GM18868 (cell line): ENCODE measurements at regions not wholly inside any gene's neighbourhood (a gene's known extent, or its start where the extent isn't known, plus 50 kb on each side); places are given as distances from the start of the nearest gene placed in this dataset.
"Not testable (repeated sequence)": the region's sequence is repeated elsewhere in the genome, so short reads cannot be mapped to it uniquely, and the experiment has no call there.

Source experiments
- ATAC-seq: cut with Tn5 transposase; IDR thresholded peaks from one replicate; pipeline ENCODE4 v1.9.1; 2021; ENCODE audit warnings: mild to moderate bottlenecking, moderate library complexity; ENCODE audit not compliant: unreplicated experiment

DNA sequence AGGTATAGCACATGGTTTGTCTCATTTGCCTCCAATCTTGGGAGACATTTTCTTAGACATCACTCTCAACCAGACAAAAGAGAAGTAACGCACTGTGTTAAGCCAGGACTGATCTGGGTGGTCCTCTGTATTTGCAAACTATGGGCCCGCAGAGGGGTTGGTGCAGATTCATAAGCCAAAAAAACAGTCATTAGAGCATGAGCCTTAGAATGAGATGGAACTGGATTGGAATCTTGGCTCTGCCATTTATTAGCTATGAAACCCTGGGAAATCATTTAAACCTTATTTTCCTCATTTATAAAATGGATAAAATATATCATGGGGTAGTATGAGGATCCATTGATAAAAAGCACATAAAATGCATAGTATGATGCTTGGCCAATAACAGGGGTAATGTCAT, 213.5 kb upstream of the APCDD1 start:
- ATAC-seq, result no peak

DNA sequence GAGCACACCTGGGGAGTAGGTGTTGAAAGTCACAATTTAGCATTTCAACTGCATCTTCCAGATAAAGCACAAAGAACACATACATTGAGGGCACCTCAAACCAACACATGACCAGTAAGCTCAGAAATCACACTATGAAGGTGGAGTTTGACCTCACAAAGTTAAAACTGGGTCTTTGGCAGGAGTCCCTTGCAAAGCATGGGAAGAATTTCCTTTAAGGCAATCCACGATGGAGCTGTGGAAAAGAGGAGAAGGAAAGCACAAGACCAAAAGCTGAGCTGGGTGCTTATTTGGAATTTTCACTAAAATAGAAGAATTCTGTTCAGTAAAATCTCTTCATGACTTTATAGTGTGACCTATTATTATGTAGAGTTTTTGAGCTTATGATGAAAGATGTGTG, 212.9 kb upstream of the APCDD1 start:
- no peak for ATAC-seq

DNA sequence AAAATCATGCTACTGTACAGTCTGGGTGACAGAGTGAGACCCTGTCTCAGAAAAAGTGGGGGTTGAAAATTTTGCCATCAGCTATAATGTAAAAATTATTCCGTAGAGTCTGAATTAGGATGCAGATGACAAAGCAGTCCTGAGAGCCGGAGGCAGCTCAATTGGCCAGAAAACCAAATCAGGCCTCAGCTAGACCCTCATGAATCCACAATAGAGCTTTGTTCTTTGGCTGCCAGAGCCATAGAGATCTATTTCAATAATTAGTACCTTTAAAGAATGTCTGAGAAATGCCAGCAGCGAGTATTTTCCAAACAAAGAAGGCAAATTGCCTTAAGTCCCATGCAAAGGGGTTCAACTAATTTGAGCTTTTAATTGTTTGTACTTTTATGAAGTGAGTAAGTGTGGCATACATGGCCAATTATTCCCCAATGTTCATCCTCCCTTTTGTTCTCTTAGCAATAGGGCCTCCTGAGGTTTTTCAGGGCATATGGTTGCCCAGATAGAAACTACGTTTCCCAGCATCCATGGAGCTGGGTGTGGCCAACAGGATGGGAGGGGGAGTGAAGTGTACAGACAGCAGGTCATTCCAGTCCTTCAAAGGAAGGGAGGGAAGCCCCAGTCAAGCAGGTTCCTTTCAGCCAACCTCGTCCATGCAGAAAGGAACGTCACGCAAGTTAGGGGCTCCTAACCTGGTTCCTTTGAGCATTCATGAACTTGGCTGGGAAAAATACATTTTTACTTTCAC, 211.3 kb upstream of the APCDD1 start:
- ATAC-seq, result no peak

DNA sequence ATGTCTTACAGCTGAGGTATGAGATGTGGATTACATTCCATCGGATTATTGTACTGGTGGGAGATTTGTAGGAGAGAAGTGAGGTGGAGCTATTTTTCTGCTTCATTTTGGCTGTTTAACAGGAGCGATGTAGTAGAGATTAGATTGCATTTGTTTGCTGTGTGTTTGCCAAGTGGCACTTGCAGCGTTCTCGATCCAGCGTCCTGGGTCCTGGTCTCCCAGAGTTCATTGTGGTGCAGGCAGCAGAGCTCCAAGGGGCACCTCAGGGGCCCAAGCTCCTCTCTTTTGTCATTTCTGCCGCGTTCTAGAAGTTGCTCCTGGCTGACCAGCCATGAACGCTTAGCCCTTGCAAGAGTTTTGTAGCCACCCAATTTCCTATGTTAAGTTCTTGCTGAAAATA, 210.1 kb upstream of the APCDD1 start:
- ATAC-seq, result no peak

DNA sequence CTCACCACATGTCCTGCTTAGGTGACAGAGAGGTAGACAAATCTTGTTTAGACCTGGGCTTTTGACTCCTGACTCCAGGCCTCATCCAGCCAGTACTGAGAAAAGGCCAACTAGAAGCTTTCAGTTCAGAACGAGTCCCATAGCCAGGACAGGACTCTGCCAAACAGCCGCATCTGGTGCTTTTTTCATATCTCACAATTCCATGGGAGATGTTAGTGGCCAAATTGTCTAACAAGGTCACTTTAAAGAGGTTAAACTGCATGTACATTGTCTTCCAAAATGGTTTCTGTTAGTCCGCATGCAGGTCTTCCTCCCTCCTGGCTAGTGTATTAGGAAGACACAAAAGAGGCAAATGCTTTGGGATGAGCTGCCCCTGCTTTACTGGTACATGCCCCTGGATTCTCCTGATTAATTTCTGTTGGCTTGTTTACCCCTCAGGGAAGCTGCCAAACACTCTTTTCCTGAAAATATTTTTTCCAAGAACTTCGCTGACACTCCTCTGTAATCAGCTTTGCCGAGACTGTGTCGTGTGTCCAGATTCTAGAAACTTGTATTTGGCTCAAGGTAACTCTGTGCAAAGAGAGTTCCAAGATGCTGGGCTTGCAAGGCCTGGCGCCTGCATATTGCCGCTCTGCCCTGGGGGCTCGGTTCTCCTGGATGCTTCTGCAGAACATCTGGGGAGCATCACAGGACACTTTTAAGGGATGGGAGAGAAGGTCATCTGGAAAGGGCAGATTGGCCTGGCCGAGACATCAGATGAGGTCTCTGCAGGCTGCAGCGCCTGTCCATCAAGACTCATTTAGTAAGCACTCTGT, 209.2 kb upstream of the APCDD1 start:
- ATAC-seq, result no peak

DNA sequence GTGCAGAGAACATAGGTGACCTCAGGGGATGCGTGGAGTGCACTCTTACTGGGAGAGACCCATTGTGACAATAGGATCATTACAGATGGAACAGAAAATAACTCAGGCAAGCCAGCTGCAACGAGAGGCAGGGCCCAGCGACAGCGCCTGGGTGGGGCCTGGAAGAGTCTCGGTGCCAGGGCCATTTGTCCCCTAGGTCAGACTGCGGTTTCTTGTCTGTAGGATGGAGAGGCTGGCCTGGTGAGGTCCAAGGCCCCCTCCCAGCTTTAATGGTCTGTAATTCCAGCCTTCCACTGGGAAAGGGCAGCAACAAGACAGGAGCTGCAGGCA, 208.6 kb upstream of the APCDD1 start:
- no peak for ATAC-seq

DNA sequence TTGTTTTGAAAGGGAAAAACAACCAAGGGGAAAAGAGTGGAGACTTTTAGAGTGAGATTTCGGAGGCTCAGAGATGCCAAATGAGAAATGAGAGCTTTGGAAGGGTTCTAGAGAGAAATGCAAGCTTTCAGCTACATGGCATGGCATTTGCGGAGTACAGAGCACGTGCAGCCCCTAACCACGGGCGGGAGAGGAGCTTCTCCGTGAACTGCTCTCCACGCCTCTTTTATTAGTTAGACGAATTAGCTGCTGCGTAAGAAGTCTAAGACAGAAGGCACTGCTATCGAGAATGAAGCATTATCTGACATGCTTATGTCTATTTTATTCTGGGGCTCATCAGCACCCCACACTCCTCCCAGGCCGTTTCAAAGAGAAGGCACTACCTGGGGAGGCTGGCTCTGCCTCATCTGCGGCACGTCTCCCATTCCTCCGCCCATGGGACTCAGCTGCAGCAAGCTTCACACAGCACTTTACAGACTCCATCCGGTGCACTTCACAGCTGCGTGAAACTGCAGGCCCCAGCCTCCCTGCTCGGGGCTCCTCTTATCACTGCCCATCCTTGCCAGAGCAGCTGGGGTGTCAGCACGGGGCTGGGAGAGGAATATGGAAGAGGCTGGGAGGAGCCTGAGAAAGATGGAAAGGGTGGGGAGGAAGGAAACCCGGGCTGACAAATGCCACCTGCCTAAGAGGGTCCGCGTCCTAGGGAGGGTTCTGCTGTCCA, 207.3 kb upstream of the APCDD1 start:
- ATAC-seq, result no peak

DNA sequence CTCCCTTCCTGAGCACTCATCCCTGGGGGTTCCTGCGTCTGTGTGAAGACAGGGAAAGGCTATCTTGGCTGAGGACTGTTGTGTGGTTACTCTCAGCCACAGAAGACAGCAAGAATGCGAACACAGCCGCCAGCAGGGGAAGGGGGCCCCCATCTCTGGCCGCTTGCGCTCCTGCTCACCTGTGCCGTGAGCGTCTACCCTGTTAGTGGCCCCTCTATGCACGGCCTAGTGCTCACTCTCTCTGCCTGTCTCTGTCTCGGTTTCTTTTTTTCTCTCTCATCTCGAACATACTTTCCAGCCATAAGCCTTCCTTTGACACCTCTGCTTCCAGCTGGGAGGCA, 206.7 kb upstream of the APCDD1 start:
- ATAC-seq, result no peak

DNA sequence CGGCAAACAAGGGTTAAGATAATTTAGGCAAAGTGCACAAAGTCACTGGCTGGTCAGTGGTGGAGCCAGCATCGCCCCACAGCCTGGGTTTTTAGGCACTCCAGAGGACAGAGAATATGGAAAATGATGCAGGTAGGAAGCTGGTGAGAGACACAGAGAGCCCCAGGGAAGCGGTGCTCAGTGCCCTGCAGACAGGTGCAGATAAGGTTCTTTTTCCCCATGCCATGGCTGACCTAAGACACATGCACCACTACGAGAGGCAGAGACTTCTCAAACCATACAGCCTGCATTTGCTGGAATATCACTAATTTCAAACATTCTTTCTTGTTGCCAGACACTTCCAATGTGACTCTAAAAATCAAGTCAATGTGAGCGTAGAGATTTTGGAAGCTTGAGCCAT, 205.7 kb upstream of the APCDD1 start:
- ATAC-seq, result no peak

DNA sequence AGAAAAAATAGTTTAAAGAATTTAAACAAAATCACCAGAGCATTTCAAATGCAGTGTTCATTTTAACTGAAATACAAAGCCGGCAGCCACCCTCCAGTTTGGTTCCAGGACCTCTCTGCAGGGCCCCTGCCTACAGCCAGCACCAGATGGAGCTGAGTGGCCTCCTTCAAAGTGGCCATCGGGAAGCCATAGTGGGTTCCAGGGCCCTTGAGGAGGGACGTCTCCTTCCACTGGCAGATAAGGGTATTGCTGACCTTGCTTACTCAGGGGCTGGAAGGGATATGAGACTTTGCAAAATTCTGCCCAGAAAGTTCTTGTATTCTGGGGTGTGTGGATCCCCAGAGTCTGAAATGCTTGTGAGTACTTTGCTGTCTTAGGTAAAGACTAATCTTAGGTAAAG, 205.2 kb upstream of the APCDD1 start:
- no peak for ATAC-seq

DNA sequence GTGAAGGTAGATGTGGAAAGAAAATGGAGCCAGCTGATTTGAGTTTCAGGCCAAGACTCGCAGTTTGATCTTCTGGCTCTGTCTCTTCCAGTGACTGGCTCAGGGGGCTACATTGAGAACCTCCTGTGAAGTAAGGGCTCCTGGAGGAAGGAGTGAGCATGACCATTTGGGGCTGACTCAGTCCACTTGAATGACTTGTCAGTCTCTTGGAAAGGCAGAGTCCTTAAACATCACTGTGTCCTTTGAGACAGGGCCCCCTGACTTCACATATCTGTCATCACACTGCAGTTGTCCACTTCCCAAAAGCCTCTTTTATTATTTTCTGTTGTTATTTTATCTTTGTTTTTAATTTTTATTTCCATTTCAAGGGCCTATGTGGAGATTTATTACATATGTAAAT, 204.6 kb upstream of the APCDD1 start:
- no peak for ATAC-seq

DNA sequence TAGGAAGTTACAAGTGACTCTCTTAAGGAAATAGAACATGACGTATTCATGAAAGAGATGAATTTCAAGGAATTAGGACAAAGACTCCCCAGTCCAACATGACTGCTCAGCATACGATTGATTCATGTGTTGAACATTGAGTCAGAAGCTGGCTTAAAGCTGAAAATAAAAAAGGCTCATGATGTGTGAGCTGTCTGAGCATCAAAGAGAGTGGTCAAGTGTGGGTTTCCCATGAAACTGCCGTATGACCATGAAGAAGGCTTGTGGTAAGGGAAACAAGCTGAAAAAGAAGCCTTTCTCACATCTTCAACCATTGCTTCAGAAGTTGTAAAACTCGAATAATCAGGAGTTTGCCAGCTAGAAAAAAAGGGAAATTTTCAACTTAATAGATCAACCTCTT, 201.9 kb upstream of the APCDD1 start:
- ATAC-seq, result no peak

DNA sequence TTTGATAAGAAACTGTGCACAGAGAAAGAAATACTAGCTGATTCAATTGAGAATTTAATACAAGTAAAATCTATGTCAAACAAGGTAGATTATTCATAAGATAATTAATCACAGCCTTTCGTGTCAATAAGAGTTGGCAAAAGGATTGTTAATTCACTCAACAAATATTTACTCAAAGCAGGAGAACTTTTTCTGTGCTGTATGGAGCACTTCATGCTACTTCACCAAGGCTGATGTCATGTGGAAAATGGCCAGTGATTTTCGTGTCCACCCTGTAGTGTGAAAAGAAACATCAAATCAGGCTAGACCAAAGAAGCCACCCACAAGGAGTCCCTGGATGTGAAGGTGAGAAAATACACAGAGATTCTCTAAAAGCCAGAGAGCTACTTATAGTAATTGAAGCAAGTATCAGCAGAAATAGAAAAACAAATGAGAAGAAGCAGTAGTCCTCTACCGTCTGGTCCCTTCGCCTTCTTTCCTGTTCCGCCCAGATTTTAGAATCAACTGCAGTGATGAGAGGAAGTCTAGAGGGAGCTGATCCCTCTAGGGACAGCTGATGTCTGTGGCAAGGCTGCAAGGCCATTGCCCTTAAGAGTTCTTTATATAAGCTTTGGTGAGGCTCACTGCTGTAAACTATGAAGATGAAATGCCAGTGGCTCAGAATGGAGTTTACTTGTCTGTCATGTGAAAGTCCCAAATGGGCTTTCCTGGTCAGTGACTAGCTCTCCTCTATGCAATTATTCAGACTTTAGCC, 201.3 kb upstream of the APCDD1 start:
- no peak for ATAC-seq

DNA sequence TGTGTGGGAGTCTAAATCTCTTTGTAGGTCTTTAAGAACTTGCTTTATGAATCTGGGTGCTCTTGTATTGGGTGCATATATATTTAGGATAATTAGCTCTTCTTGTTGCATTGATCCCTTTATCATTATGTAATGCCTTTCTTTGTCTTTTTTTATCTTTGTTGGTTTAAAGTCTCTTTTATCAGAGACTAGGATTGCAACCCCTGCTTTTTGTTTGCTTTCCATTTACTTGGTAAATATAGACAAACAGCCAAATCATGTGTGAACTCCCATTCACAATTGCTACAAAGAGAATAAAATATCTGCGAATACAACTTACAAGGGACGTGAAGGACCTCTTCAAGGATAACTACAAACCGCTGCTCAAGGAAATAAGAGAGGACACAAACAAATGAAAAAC, 198.2 kb upstream of the APCDD1 start:
- not testable (repeated sequence) for ATAC-seq

DNA sequence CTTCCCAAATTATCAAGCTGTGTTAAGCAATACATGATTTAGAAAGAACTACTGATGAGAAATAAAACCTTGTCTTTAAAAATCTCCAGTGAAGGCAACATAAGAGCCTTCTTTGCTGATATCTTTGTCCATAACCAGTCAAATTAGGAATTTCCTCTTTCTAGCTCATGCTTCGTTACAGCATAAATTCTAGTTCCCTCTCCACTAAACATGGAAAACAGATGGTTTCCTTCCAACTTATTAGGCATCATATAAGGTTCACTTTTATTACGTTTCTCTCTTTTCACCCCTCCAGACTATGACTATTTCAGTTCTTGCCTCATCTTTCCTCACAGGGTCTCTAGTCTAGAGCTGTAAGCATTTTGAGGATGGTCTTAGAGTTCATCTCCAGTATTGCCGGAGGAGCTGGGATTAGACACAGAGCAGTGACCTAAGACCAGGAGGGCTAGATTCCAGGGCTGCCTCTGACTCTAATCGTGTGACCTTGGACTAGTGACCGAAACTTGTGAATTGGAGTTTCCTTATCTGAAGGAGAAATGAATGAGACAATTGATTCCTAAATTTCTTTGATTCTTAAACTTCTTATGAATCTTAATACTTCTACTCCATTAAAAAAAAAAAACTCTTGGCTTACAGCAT, 195.5 kb upstream of the APCDD1 start:
- no peak for ATAC-seq

DNA sequence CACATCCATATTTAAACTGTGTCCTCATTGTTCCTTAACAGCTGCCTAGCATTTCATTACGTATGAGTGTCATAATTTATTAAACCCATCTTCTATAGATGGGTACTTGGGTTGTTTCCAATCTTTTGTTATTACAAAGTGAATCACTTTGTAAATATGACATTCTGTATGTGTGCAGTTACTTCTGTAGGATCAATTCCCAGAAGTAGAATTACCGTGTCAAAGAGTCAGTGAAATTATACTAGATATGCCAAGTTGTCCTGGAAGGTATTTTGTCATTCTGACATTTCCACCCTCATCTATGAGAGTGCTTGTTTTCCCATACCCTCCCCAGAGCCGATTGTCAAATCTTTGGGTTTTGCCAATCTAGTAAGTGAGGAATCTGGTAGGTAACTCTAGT, 194.5 kb upstream of the APCDD1 start:
- no peak for ATAC-seq

DNA sequence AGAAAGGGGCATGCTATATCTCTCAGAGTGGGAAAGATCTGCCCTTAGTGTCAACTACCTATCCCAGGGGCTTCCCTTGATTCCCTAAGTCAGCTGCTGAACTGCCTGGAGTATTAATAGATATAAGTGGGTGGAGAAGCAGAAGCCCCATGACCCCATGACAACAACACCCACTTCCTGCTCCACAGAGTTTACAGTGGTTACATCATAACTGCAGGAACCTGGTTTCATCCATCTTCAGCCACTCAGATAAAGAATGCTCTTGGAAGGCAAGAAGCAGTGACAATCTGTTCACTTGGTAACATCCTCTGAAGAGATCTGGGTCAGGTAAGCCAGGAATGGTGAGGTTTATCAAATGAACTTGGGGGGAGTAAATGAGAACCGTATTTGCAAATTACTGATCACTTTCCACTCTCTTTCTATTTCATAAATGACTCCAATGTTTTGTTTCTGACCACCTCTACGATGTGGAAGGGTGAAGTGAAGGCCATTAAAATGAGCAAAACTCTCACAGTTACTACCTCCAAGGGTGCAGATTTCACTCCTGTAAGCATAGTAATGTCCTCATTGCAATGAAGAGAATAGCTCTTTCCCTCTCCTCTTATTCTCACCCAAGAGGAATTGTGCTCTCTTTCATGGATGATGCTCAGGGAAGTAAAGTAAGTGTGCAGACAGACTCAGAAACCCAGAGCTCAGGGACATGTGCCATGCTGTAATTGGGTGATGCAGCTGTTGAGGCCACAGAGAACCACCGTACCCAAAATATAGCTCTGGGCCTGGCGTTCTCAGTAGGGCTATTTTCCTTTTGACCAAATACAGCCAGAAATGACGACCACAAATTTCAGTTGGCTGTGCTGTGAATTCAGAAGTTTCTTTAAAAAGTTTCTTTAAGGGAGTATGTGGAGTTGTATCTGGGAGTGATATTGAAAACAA, 192.8 kb upstream of the APCDD1 start:
- no peak for ATAC-seq

DNA sequence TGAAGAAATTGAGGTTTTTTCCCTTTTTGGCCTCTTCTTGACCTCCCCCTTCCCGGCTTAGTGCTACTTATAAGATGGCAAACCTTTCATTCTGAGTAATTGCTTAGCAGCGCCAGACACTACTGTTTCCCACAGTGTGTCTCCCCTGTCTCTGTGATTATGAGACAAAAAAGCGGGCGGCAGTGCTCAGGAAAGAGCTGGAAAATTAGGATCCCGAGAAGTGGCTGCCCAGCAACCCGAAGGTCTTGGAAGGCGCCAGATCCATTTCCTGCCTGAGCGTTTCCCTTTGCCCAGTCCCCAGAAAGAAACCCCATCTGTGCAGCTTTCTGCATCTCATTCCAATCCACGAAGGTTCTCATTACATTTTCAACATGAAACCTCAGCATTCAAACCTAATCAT, 191.9 kb upstream of the APCDD1 start:
- ATAC-seq, result no peak

DNA sequence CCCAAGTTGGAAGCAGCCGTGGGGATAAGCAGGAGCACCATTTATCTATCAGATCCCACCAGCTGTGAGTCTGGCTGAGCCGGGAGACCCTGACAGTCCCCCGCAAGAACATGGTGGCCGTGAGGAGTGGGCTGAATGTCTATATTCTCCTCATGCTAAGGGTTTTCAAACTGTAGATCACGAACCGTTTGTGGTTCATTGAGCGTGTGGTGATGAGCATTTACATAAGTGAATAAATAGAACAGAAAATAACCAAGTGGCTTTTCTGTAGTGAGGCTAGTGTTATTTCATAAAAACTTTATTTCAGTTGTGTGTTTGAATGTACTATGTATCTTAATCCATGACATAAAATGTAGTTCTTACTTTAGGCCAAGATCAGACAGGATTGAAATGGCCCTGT, 190.2 kb upstream of the APCDD1 start:
- no peak for ATAC-seq
